ENCODE measurements at regions not wholly inside any gene's neighbourhood (a gene's known extent, or its start where the extent isn't known, plus 50 kb on each side); places are given as distances from the start of the nearest gene placed in this dataset.

GRCh38 chr2:11932048-11932512, 185.6 kb downstream of the LPIN1 start:
- Histone ChIP-seq H3K4me1 (no peaks in the 10 kb centered on the region), H3K9me3 (no peaks in the 10 kb centered on the region), H3K4me3 (no peak overlapping the region), H3K27ac (no peak overlapping the region), H3K27me3 (no peaks in the 10 kb centered on the region), H3K36me3 (no peaks in the 10 kb centered on the region)
- DNase-seq (ENCODE audit: low spot score in 2 of 2) = no peak
- TF ChIP-seq POLR2A (IDR thresholded peaks at IDR 0.05) (no peak), EP300 (IDR thresholded peaks at IDR 0.05) (no peak), POLR2AphosphoS5 (IDR thresholded peaks at IDR 0.05) (no peak), CTCF (IDR thresholded peaks at IDR 0.05) (no peak)
- WGBS = 95% methylated on average over 7 of the region's 7 CpGs

- H3K9me3 ChIP-seq = no peaks in the 10 kb centered on the region
- no peak for TF ChIP-seq POLR2AphosphoS5 (IDR thresholded peaks at IDR 0.05)
- no peak for TF ChIP-seq CTCF (IDR thresholded peaks at IDR 0.05)
- no peak for TF ChIP-seq POLR2A (IDR thresholded peaks at IDR 0.05)
- TF ChIP-seq EP300 (IDR thresholded peaks at IDR 0.05) = no peak
- 84% methylated on average over 3 of the region's 3 CpGs for WGBS
- DNase-seq (ENCODE audit: low spot score in 2 of 2) = no peak
- H3K27me3 ChIP-seq = no peaks in the 10 kb centered on the region
- H3K27ac ChIP-seq = no peak overlapping the region
- H3K36me3 ChIP-seq = no peaks in the 10 kb centered on the region
- peaks cover 4% of the 10 kb centered on the region for H3K4me1 ChIP-seq
- H3K4me3 ChIP-seq = no peak overlapping the region
Measured at GRCh38 chr2:11932962-11933361, 186.5 kb downstream of the LPIN1 start.

- no peak overlapping the region for H3K4me3 ChIP-seq
- H3K9me3 ChIP-seq = no peaks in the 10 kb centered on the region
- no peaks in the 10 kb centered on the region for H3K27me3 ChIP-seq
- H3K36me3 ChIP-seq = no peaks in the 10 kb centered on the region
- no peak overlapping the region for H3K27ac ChIP-seq
- peaks cover 6% of the 10 kb centered on the region for H3K4me1 ChIP-seq
- no peak for DNase-seq (ENCODE audit: low spot score in 2 of 2)
- 95% methylated on average over 3 of the region's 3 CpGs for WGBS
- TF ChIP-seq EP300 (IDR thresholded peaks at IDR 0.05) (no peak), POLR2A (IDR thresholded peaks at IDR 0.05) (no peak), CTCF (IDR thresholded peaks at IDR 0.05) (no peak), POLR2AphosphoS5 (IDR thresholded peaks at IDR 0.05) (no peak)
Measured at GRCh38 chr2:11933854-11934253, 187.4 kb downstream of the LPIN1 start.

DNA sequence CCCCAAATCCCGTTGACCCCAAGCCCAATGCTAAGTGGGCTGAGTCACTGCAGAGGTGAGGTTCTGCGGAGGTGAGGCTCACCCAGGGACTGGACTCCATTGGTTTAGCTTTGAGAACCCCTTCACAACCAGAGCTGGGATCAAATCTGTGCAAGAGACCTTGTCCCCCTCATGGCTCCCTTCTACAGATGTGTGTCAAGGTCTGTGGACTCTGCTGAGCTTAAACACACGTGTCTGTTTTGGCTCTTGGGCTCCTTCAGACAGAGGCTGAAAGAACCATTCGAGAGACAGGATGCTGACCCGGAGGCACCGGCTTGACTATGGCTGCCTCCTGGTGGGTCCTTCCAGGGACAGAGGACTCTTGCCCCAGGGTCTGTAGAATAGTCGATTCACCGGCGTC, 190.3 kb downstream of the LPIN1 start:
- Histone ChIP-seq H3K4me1 (peaks cover 6% of the 10 kb centered on the region), H3K27ac (no peak overlapping the region), H3K9me3 (no peaks in the 10 kb centered on the region), H3K4me3 (no peak overlapping the region), H3K27me3 (no peaks in the 10 kb centered on the region), H3K36me3 (no peaks in the 10 kb centered on the region)
- 92% methylated on average over 9 of the region's 9 CpGs for WGBS
- no peak for DNase-seq (ENCODE audit: low spot score in 2 of 2)
- TF ChIP-seq EP300 (IDR thresholded peaks at IDR 0.05) (no peak), POLR2AphosphoS5 (IDR thresholded peaks at IDR 0.05) (no peak), POLR2A (IDR thresholded peaks at IDR 0.05) (no peak), CTCF (IDR thresholded peaks at IDR 0.05) (no peak)

DNA sequence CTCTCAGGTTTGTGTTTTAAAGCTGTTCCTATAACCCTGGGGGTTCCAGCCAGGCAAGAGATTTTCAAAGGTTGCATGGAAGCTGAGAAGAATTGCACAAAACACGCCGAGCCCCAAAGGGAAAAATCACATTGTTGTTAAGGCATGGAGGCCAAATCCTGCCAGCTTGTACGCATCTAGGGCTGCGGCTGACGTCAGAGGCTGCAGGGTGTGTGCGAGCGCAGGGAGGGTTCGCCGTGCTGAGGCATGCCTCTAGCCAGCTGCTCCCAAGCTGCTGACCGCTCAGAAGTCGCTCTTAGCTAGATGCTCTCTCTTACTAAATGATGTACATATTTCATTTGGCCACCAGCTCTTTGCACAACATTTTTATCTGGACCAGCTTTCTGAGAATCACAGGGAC, 191.8 kb downstream of the LPIN1 start:
- TF ChIP-seq POLR2A (IDR thresholded peaks at IDR 0.05) (no peak), POLR2AphosphoS5 (IDR thresholded peaks at IDR 0.05) (no peak), EP300 (IDR thresholded peaks at IDR 0.05) (no peak), CTCF (IDR thresholded peaks at IDR 0.05) (no peak)
- no peaks in the 10 kb centered on the region for H3K9me3 ChIP-seq
- no peaks in the 10 kb centered on the region for H3K36me3 ChIP-seq
- peak overlapping the region; percentile 13 for H3K27ac ChIP-seq
- peaks cover 6% of the 10 kb centered on the region for H3K4me1 ChIP-seq
- H3K27me3 ChIP-seq = no peaks in the 10 kb centered on the region
- DNase-seq (ENCODE audit: low spot score in 2 of 2) = peak in 1 of 2 donors; percentile 84
- WGBS = 37% methylated on average over 11 of the region's 11 CpGs
- no peak overlapping the region for H3K4me3 ChIP-seq

Measured in suprapubic skin (tissue), 4 donors.